PC-9 (cell line): ENCODE measurements at regions not wholly inside any gene's neighbourhood (a gene's known extent, or its start where the extent isn't known, plus 50 kb on each side); places are given as distances from the start of the nearest gene placed in this dataset.

Experiments used
- BruUV-seq: library from RNA; stranded (reverse); fragments of 400-500 nt; replicated peaks from 2 replicates; lab custom pipeline; 2021; lab: Mats Ljungman, UMichigan
- CTCF ChIA-PET: fragments of 300-600 bp; sonication (Branson Sonifier 250); formaldehyde crosslinking; loops from one replicate; lab custom pipeline; 2022; ENCODE audit warnings: antibody characterized with exemption; lab: Charles Lee
- POLR2A ChIA-PET: fragments of 300-600 bp; sonication (Branson Sonifier 250); formaldehyde crosslinking; loops from one replicate; lab custom pipeline; 2022; ENCODE audit warnings: antibody characterized with exemption; ENCODE audit not compliant: unreplicated experiment; lab: Charles Lee
- DNase-seq, 2 experiments: peaks; one replicate each; pipeline versions ENCODE4 v3.0.0 to v3.0.0-alpha.2; 2015 to 2022; ENCODE audit warnings: mixed read lengths in 1 of 2
- H2AFZ ChIP-seq: fragments of 200-600 bp; sonication (generic); 2 replicates; pipeline ENCODE4 v1.8.1; 2017; ENCODE audit warnings: antibody characterized with exemption
- H3F3A ChIP-seq: fragments of 200-600 bp; sonication (generic); 2 replicates; pipeline ENCODE4 v1.8.1; 2017; ENCODE audit warnings: antibody characterized with exemption, mild to moderate bottlenecking, low read depth; ENCODE audit not compliant: insufficient read depth
- H3K27ac ChIP-seq: fragments of 200-600 bp; sonication (generic); 2 replicates; pipeline ENCODE4 v1.6.1; 2016; ENCODE audit warnings: mixed run types
- H3K27me3 ChIP-seq: fragments of 200-600 bp; sonication (generic); 2 replicates; pipeline ENCODE4 v1.6.1; 2016; ENCODE audit warnings: low read depth, mixed run types; ENCODE audit not compliant: insufficient read depth
- H3K36me3 ChIP-seq: fragments of 200-600 bp; sonication (generic); 2 replicates; pipeline ENCODE4 v1.6.1; 2016; ENCODE audit warnings: low read depth, mixed run types
- H3K4me1 ChIP-seq: fragments of 200-600 bp; sonication (generic); replicated peaks from 2 replicates; pipeline ENCODE4 v1.6.1; 2016; ENCODE audit warnings: mixed run types; ENCODE audit not compliant: insufficient read depth
- H3K4me2 ChIP-seq: fragments of 200-600 bp; sonication (generic); 2 replicates; pipeline ENCODE4 v1.6.1; 2017; ENCODE audit warnings: mixed run types
- H3K4me3 ChIP-seq: fragments of 200-600 bp; sonication (generic); 2 replicates; pipeline ENCODE4 v1.6.1; 2016; ENCODE audit warnings: mixed run types
- H3K79me2 ChIP-seq: fragments of 200-600 bp; sonication (generic); 2 replicates; pipeline ENCODE4 v1.6.1; 2017; ENCODE audit warnings: low read depth, mixed run types
- H3K9me2 ChIP-seq: fragments of 200-600 bp; sonication (generic); 2 replicates; pipeline ENCODE4 v1.8.1; 2017; ENCODE audit warnings: mild to moderate bottlenecking; ENCODE audit not compliant: insufficient read depth
- H3K9me3 ChIP-seq: fragments of 200-600 bp; sonication (generic); 2 replicates; pipeline ENCODE4 v1.8.1; 2016; ENCODE audit warnings: low read depth; ENCODE audit not compliant: insufficient read depth
- H4K20me1 ChIP-seq: fragments of 200-600 bp; sonication (generic); 2 replicates; pipeline ENCODE4 v1.8.1; 2017; ENCODE audit not compliant: insufficient read depth
- CTCF ChIP-seq: fragments of 200-600 bp; sonication (generic); conservative IDR thresholded peaks from 2 replicates; pipeline ENCODE4 v1.6.1; 2017; ENCODE audit warnings: mixed run types, antibody characterized with exemption, mild to moderate bottlenecking, moderate library complexity
- EZH2 ChIP-seq: fragments of 200-600 bp; sonication (generic); IDR thresholded peaks from 2 replicates; pipeline ENCODE4 v1.8.0; 2017; ENCODE audit warnings: antibody characterized with exemption, low read depth
- intact Hi-C: fragments of 100-400 bp; cut with micrococcal nuclease; formaldehyde crosslinking; loops from one replicate; pipeline ENCODE4 v1.10.0; 2022; ENCODE audit not compliant: unreplicated experiment

GRCh38 chr18:51647346-51647745 lies 449.9 kb upstream of the MEX3C start:
- Histone ChIP-seq H3K4me2 (no peak overlapping the region), H3K79me2 (no peaks in the 10 kb centered on the region), H3K4me3 (no peak overlapping the region), H2AFZ (no peak overlapping the region), H3K9me3 (no peaks in the 10 kb centered on the region; the same call in 1 of the 2 replicates), H4K20me1 (no peaks in the 10 kb centered on the region), H3K36me3 (no peaks in the 10 kb centered on the region), H3F3A (no peaks in the 10 kb centered on the region), H3K27me3 (no peaks in the 10 kb centered on the region), H3K9me2 (no peaks in the 10 kb centered on the region), H3K27ac (no peak overlapping the region), H3K4me1 (no peaks in the 10 kb centered on the region)
- TF ChIP-seq EZH2 = no peak
- TF ChIP-seq CTCF = no peak
- no TSS peak for BruUV-seq
- intact Hi-C loops = no loop called here
- no peak for DNase-seq
- POLR2A ChIA-PET = no interaction called here
- CTCF ChIA-PET = no interaction called here

- Histone ChIP-seq H3K9me2 (no peaks in the 10 kb centered on the region), H3K4me3 (no peak overlapping the region), H3K27me3 (no peaks in the 10 kb centered on the region), H3K9me3 (no peaks in the 10 kb centered on the region; the same call in 1 of the 2 replicates), H2AFZ (no peak overlapping the region), H3K36me3 (no peaks in the 10 kb centered on the region), H3F3A (no peaks in the 10 kb centered on the region), H3K4me2 (no peak overlapping the region), H3K4me1 (no peaks in the 10 kb centered on the region), H3K27ac (no peak overlapping the region), H4K20me1 (no peaks in the 10 kb centered on the region), H3K79me2 (no peaks in the 10 kb centered on the region)
- CTCF ChIA-PET = no interaction called here
- no peak for TF ChIP-seq EZH2
- no peak for TF ChIP-seq CTCF
- POLR2A ChIA-PET = no interaction called here
- intact Hi-C loops = no loop called here
- no TSS peak for BruUV-seq
- no peak for DNase-seq
Observed at GRCh38 chr18:51647942-51648341, 450.5 kb upstream of the MEX3C start.

GRCh38 chr18:51649796-51650195 lies 452.3 kb upstream of the MEX3C start:
- Histone ChIP-seq H3K27ac (no peak overlapping the region), H3K36me3 (no peaks in the 10 kb centered on the region), H2AFZ (no peak overlapping the region), H3K4me1 (no peaks in the 10 kb centered on the region), H4K20me1 (no peaks in the 10 kb centered on the region), H3F3A (no peaks in the 10 kb centered on the region), H3K9me2 (no peaks in the 10 kb centered on the region), H3K79me2 (no peaks in the 10 kb centered on the region), H3K27me3 (no peaks in the 10 kb centered on the region), H3K4me3 (no peak overlapping the region), H3K9me3 (no peaks in the 10 kb centered on the region; the same call in 1 of the 2 replicates), H3K4me2 (no peak overlapping the region)
- ChIA-PET POLR2A (no interaction called here), CTCF (no interaction called here)
- no peak for DNase-seq
- TF ChIP-seq CTCF (no peak), EZH2 (no peak)
- intact Hi-C loops = no loop called here
- BruUV-seq = no TSS peak
